Fibroblast of villous mesenchyme (primary cell): ENCODE measurements at regions not wholly inside any gene's neighbourhood (a gene's known extent, or its start where the extent isn't known, plus 50 kb on each side); places are given as distances from the start of the nearest gene placed in this dataset.

Experiments
- DNase-seq: peaks from one replicate; pipeline ENCODE4 v3.0.0-alpha.2; 2010; ENCODE audit warnings: low read depth
- H3K4me3 ChIP-seq: 2 replicates; pipeline ENCODE4 v1.5.1; 2011; ENCODE audit warnings: low read depth, mild to moderate bottlenecking, low read length
- TF ChIP-seq, protein P1 (sequence below): IDR thresholded peaks from 2 replicates; pipeline ENCODE4 v1.5.1; 2012; ENCODE audit warnings: low read depth, mild to moderate bottlenecking, low read length; ENCODE audit not compliant: insufficient read depth

DNA sequence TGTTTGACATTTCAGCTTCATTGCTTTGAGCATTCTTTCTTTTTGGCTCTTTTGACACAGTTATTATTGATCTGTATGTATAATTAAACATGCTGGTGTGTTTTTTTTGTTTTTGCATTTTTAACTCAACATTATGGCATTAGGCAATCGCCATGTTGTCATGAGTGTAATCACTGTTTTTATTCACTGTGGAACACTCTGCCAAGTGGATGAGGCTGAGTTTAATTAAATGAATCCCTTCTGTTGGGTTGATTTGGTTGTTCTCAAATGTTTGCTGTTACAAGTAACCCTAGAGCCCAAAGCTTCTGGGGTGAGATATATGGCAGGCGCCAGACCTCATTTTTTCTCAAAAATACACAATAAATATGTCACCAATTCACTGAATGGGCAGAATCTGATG is 428.1 kb downstream of the MATN1 start:
- no peak for DNase-seq
- H3K4me3 ChIP-seq: no peak overlapping the region
- TF ChIP-seq, protein P1, sequence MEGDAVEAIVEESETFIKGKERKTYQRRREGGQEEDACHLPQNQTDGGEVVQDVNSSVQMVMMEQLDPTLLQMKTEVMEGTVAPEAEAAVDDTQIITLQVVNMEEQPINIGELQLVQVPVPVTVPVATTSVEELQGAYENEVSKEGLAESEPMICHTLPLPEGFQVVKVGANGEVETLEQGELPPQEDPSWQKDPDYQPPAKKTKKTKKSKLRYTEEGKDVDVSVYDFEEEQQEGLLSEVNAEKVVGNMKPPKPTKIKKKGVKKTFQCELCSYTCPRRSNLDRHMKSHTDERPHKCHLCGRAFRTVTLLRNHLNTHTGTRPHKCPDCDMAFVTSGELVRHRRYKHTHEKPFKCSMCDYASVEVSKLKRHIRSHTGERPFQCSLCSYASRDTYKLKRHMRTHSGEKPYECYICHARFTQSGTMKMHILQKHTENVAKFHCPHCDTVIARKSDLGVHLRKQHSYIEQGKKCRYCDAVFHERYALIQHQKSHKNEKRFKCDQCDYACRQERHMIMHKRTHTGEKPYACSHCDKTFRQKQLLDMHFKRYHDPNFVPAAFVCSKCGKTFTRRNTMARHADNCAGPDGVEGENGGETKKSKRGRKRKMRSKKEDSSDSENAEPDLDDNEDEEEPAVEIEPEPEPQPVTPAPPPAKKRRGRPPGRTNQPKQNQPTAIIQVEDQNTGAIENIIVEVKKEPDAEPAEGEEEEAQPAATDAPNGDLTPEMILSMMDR: no peak

GRCh38 chr1:30294508-30294907 is 428.9 kb downstream of the MATN1 start:
- DNase-seq: no peak
- TF ChIP-seq, protein P1: no peak
- H3K4me3 ChIP-seq: no peak overlapping the region

DNA sequence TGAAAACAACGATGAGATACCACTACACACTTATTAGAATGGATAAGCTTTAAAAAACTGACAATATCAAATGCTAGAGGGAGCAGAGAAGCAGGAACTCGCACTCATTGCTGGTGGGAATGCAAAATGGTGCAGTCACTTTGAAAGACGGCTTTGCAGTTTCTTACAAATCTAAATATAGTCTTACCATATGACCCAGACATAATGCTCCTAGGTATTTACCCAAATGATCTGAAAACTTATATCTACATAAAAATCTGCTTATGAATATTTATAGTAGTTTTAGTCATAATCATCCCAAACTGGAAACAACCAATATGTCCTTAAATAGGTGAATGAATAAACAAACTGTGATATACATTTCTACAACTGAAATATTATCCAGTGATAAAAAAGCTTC is 430.9 kb downstream of the MATN1 start:
- no peak overlapping the region for H3K4me3 ChIP-seq
- DNase-seq: no peak
- TF ChIP-seq, protein P1: no peak

DNA sequence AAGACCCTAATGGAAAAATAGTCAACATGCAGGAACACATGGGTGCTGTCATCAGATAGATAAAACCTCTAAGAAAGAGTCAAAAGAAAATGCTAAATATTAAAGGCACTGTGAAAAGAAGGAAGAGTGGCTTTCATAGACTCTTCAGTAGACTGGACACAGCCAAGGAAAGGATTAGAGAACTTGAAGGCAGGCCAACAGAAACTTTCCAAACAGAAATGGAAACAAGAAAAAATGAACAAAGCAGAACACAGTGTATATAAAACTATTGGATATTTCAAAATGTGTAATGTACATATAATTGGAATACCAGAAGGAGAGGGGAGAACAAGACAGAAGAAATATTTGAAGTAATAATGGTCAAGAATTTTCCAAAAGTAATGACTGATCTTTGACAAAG is 431.9 kb downstream of the MATN1 start:
- no peak for DNase-seq
- H3K4me3 ChIP-seq: no peak overlapping the region
- TF ChIP-seq, protein P1: no peak

- DNase-seq: no peak
- TF ChIP-seq, protein P1: no peak
- no peak overlapping the region for H3K4me3 ChIP-seq
Measured at GRCh38 chr1:30290581-30290980, 432.8 kb downstream of the MATN1 start.

DNA sequence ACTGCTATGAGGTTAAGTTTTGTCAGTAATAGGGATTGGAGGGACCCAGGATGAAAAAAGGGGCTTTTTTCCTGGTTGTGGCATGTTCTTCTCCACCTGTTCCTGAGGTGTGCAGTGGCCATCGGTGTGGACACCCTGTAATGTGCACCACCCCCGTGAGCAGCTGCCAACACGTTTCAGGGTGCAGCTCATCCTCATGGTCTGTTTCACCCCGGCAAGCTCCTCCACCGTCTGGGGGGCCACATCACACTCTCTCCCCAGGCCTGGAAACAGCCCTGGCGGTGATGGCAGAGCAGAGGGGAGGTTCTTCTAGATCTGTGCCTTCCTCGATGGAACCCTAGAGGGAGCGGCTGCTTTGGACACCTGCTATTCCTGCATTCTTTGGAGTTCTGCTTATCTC is 435.4 kb downstream of the MATN1 start:
- TF ChIP-seq, protein P1: no peak
- DNase-seq: no peak
- no peak overlapping the region for H3K4me3 ChIP-seq
